Neural progenitor cell (in vitro differentiated cells): ENCODE measurements at regions not wholly inside any gene's neighbourhood (a gene's known extent, or its start where the extent isn't known, plus 50 kb on each side); places are given as distances from the start of the nearest gene placed in this dataset.

Experiments
- CTCF ChIP-seq: fragments of 200-600 bp; sonication (generic); IDR thresholded peaks from 2 replicates; pipeline ENCODE4 v1.5.1; 2017; ENCODE audit warnings: antibody characterized with exemption, mild to moderate bottlenecking
- EZH2phosphoT487 ChIP-seq: fragments of 200-600 bp; sonication (generic); IDR thresholded peaks from 2 replicates; pipeline ENCODE4 v1.6.1; 2017; ENCODE audit warnings: antibody characterized with exemption

GRCh38 chr6:9224539-9224938 lies 789.2 kb upstream of the SLC35B3 start:
- TF ChIP-seq CTCF (no peak), EZH2phosphoT487 (no peak)
